NOMO-1 treated with DMSO at 0.1 percent for 48 hours (cell line): ENCODE measurements at regions not wholly inside any gene's neighbourhood (a gene's known extent, or its start where the extent isn't known, plus 50 kb on each side); places are given as distances from the start of the nearest gene placed in this dataset.
"Not testable (repeated sequence)": the region's sequence is repeated elsewhere in the genome, so short reads cannot be mapped to it uniquely, and the experiment has no call there.

Experiments used
- DNase-seq: peaks from one replicate; lab custom pipeline; 2025; ENCODE audit not compliant: unreplicated experiment; lab: John Stamatoyannopoulos, UW

DNA sequence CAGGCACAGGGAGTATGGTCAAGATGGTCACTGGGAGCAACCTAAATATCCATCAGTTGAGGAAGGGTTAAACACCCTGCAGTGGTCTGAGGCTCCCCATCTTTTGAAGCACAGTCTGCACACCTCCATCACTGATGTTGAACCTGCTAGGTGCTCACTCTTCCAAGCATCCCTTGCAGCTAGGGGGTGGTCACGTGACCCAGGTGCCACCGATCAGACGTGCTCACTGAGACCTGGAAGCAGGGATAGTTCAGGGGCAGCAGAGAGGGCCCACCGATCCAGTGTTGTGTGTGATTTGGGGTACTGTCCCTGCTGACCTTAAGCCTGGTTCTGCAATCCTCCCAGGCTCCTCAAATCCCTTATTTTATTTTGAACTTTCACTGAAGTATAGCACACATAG, 134.6 kb downstream of the CEBPB start:
- no peak for DNase-seq

DNA sequence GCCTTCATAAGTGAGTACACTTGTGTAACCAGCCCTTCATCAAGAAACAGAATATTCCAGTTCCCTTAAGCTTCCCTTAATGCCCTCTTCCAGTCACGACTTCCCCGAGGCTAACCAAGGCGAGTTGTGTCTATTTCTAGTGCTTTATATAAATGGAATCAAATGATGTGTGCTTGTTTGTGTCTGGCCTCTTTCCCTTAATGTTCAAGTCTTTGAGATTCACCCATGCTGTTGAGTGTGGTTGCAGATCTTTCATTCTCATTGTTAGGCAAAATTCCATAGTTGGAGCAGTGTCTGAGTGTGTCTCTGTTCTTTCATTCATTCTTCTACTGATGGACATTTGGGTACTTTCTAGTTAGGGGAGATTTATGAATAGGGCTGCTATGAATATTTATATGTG, 135.0 kb downstream of the CEBPB start:
- no peak for DNase-seq

DNA sequence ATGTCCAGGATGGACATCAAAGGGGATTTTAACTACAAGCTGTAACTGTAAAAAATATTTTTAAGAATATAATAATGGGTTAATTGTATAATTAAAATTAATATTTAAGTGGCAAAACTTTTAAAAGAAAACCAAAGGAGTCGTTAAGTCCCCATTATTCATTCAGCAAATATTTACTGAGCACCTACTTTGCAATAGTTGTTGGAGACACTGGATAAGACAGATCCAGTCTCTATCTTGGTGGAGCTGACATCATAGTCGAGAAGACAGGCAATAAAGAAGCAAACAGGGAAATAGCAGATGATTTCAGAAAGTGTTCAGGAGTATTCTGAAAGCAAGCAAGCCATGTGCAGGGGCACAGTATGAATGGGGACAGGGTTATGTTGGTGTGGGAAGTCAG, 137.0 kb downstream of the CEBPB start:
- no peak for DNase-seq

DNA sequence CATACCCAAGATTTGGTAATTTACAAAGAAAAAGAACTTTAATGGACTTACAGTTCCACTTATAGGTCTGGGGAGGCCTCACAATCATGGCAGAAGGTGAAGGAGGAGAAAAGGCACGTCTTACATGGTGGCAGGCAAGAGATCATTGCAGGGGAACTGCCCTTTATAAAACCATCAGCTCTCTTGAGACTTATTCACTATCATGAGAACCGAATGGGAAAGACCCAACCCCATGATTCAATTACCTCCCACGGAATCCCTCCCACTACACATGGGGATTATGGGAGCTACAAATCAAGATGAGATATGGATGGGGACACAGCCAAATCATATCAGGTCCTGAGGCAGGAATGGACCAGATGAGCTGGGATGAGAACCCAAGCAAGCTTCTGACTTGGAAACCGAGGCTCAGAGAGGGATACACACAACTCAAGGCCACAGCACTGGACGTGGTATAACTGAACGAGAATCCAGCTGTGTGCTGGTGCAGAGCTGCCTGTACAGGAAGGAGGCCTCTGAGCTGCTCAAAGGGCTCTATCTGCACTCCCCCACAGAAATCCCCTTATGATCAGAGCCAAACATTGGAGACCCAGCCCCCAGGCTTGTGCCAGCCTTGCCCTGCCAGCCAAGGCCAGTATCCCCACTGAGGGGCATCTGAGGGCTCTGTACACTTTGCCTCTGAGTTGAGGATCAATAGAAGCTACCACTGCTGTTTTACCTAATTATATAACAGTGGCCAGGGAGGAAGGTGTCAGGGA, 137.8 kb downstream of the CEBPB start:
- DNase-seq: no peak

DNA sequence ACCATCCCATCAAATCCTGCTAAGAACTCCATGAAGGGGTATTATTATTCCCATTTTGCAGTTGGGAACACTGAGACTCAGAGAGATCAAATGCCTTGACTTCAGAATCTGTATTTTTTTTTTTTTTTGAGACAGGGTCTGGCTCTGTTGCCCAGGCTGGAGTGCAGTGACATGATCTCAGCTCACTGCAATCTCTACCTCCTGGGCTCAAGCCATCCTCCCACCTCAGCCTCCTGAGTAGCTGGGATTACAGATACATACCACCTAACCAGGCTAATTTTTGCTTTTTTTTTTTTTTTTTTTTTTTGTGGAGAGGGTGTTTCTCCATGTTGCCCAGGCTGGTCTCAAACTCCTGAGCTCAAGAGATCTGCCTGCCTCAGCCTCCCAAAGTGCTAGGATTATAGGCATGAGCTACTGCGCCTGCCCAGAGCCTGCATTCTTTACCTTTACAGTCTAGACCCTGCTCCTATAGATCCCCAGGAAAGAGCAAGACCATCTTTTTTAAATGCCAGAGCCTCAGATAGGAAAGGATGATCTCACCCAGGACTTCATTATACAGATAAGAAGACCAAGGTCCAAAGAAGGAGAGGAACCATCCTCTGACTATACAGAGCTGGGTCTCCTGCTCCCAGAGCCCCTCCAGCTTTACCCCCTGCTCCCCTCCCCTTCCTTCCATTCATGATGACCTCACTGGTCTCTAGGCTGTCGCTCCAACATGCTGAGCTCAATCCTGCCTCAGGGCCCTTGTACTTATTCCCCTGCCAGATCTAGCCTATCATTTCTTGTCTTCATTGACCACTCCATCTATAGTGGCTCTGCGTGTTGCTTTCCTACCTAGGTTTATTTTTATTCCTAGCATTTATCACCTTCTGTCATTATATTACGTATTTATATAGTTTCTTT, 138.6 kb downstream of the CEBPB start:
- DNase-seq: no peak

DNA sequence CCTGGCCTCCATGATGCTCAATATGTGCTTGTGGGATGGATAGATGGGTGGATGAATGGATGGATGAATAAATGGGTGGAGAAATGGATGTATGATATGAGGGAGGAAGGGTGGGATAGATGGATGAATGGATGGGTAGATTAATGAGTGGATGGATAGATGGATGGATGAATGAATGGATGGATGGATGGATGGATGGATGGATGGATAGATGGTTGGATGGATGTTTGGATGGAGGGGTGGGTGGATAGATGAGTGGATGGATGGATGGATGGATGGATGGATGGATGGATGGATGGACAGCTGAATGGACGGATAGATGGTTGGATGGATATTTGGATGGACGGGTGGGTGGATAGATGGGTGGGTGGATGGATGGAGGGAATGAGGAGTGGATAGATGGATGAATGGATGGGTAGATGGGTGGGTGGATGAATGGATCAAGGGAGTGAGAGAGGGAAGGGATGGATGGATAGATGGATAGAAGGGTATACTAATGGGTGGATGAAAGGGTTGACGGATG, 139.4 kb downstream of the CEBPB start:
- DNase-seq: no peak

DNA sequence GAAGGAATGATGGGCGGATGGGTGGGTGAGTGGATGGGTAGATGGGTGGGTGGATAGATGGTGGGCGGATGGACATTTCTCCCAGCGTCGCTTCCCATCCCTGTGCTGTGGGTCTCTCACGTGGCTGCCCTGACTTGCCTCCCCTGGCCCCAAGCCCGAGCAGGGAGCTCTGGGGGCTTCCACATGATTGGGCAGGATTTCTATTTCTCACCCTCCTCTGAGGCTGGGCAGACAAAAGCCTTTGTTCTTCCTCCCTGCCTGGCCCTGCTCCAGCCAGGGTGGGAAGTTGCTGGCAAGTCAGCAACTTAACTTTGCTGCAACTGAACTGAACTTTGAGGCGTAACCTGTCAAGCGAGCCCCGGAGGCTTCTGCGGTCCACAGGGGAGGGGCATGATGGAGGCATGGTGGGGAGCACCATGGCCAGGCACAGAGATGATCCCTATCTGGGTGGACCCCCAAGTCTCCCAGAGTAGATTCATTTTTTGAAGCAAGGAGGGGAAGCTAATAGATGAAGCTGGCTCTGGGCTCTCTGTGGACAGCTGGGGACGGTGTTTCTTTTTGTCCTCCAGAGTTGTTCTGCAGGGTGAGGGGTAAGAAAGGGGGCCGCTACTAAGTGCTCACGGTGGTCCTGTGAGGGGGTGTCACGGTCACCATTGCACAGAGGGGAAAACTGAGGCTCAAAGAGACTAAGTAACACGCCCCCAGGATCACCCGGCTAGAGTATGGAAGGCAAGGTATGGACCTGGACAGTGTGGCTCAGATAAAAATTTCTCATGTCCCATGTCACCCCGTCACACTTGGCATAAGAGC, 140.1 kb downstream of the CEBPB start:
- DNase-seq: no peak

DNA sequence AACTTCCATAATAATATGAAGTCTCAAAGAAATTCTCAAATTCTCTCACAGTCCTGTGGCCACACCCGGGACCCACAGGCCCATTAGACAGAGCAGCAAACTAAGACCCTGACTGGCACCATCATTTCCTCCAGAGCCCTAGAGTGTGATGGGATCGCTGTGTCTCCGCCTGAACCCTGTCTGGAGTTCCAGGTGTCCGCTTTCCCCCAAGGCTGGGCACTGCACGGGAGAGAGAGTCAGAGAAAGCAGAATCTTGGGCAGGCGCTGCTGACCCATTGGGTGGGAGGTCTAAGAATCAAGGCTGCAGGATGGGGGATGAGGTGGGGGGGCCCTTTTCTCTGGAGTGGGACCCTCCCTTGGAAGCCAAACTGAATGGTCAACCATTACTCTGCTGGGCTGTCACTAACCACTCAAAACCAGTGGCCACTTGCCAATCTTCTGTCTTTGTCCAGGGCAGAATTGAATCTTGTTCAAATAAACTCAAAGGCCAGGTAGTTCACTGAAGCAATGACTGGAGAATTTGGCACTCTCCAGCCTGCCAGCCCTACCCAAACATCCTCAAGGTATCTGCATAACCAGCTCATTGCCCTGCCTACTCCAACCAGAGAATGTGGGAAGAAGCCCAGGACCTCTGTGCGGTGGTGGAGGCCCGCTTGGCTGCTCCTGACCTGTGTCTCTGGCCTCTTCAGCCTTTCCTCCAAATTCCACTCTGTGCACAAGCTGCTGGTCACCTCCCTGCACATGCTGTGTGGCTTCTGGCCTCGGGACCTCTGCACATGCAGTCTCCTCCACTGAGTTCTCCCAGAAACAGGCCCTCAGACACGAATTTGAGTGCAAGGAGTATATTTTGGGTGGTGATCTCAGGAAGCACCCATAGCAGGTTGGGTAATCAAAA, 141.1 kb downstream of the CEBPB start:
- DNase-seq: no peak

DNA sequence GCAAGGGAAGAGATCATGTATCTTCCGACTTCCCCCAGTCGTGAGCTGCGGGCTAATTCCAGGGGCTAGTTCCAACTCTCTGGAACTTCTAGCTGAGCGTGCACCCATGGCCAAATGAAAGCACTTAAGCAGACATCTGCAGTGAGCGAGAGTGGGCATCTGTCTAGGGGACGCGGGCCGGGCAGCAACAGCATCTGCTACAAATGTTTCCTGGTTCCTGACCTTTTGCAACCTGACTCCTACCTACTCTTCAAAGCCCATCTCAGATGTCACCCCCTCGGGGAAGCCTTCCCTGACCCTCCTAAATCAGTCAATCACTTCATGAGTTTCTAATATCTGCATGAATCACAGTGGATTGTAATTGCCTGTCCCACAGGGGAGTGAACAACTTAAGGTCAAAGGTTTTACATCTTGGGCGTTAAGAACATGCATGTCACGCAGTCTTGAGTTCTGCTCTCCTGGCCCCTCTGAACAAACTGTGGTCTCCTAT, 141.9 kb downstream of the CEBPB start:
- no peak for DNase-seq

DNA sequence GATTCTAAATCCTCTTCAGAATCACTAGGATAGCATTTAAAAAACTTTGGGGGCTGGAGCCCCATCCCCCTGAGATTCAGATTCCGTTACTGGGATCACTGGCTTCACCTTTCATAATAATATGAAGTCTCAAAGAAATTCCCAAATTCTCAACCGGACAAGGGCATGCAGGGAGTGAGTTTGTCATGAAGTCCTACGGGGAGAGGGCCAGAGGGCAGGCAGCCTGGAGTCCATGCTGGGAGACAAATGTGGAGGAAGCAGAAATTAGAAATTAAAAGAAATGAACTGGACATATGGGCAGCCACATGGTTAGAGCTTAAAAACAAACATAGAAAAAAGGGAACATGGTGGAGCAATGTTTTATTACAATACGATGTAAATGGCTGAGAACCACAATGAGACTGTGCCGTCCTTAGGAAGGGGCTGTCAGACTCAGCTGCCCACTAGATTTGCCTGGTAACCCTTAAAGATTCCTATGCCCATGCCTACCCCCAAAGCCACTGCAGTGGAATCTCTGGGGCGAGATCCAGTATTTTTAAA, 142.6 kb downstream of the CEBPB start:
- DNase-seq: peak; percentile 23

DNA sequence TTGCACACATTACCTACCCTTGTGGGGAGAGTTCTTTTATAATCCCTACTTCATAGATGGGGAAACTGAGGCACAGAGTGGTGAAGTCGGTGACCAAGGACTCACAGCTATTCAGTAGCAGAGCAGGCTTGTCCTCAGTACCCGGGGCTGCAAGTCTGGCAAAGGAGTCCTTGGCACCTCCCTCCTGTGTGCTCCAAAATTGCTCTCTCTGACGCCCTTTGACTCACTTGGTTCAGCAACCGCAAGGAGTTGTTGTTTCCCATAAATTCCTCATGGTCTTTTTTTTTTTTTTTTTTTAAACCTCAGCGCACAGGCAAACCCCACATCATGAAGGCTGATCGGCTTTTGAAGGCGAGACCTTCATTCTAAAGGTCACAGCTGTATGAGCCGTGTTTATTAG, 143.2 kb downstream of the CEBPB start:
- peak; percentile 61 for DNase-seq

DNA sequence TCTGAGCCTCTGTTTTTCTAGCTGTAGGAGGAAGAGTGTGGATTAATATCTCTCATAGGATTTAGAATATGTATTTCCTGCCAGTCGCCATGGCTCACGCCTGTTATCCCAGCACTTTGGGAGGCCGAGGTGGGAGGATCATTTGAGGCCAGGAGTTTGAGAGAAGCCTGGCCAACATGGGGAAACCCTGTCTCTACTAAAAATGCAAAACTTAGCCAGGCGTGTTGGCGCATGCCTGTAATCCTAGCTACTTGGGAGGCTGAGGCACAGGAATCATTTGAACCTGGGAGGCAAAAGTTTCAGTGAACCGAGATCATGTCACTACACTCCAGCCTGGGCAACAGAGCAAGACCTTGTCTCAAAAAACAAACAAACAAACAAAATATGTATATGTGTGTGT, 143.9 kb downstream of the CEBPB start:
- not testable (repeated sequence) for DNase-seq

DNA sequence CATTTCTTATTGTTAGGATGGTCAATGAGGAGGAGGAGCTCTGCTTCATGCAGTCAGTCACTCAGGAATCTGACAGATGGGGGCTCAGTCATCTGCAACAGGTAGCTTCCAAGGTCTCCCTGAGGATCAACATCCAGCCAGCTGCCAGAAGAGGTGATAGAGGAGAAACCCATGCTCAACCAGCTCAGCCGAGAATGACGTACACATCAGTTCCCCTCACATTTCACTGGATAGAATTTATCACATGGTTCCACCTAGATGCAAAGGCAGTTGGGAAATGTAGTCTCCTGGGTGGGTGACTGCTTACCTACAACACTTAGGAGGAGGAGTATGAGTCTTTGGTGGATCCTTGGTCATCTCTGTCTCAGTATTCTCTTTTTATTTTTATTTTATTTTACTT, 144.5 kb downstream of the CEBPB start:
- peak; percentile 71 for DNase-seq

DNA sequence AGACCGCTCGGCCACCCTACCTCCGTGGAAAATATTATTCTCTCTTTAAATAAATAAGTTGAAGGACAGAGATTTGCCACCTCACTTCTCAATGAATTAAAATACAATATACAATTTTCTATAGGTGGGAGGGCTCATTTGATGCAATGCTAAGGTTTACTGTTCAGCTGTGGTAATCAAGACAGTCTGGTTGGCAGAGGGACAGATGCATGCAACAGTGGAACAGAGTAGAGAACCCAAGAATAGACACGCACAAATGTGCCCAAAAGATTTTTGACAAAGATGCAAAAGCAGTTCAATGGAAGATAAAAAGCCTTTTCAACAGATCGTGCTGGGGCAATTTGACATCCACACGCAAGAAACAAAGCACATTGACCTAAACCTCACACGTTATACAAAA, 145.2 kb downstream of the CEBPB start:
- no peak for DNase-seq

DNA sequence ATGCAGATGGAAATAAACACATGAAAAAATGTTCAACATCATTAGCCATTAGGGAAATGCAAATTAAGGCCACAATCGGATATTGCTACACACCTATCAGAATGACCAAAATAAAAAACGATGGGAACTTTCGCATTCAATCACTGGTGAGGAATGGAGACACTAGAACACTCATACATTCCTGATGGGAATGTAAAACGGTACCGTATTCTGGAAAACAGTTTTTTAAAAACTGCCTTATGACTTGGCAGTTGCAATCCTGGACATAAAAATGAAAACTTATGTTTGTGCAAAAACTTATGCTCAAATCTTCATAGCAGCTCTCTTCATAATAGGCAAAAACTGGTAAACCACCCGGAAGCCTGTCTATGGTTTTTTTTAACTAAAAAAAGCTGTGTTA, 146.0 kb downstream of the CEBPB start:
- no peak for DNase-seq

DNA sequence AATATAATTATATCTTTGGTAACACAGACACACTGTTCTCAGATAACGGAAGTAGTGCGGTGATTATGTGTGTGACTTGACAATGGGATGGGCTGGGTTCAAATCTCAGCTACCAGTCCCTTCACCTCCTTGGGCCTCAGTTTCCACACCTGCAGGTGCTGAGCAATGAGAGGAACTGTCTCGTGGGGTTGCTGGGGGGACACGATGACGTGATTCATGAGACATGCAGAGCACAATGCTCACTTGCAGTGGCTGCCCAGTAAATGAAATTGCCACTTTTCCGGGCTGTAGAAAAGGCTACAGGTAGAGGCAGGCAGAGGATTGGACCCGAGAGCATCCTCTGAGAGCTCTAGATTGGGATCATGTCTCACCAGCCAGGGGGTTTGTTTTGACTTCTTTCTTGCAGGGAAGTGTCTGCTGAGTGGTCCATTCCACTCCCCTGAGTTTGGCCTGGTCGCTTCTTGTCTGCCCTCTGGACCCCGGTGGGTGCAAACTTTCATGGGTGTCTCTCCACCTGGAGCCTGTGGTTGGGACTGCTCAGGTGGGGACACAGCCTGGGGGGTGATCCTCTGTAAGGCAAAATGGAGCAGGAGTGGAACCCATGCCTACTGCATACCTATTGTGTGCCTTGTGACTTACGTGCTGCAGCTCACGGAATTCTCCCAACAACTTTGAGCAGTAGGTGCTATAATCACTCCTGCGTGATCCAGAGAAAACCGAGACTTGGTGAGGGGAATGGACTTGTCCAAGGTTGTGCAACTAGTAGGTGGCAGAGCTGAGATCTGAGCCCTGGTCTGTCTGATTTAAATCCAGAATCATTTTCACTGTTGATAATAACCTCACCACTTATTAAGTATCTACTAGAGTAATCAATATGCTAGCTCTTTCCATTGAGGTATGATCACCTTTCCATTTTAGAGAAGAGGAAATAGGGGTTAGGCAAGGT, 147.2 kb downstream of the CEBPB start:
- no peak for DNase-seq

DNA sequence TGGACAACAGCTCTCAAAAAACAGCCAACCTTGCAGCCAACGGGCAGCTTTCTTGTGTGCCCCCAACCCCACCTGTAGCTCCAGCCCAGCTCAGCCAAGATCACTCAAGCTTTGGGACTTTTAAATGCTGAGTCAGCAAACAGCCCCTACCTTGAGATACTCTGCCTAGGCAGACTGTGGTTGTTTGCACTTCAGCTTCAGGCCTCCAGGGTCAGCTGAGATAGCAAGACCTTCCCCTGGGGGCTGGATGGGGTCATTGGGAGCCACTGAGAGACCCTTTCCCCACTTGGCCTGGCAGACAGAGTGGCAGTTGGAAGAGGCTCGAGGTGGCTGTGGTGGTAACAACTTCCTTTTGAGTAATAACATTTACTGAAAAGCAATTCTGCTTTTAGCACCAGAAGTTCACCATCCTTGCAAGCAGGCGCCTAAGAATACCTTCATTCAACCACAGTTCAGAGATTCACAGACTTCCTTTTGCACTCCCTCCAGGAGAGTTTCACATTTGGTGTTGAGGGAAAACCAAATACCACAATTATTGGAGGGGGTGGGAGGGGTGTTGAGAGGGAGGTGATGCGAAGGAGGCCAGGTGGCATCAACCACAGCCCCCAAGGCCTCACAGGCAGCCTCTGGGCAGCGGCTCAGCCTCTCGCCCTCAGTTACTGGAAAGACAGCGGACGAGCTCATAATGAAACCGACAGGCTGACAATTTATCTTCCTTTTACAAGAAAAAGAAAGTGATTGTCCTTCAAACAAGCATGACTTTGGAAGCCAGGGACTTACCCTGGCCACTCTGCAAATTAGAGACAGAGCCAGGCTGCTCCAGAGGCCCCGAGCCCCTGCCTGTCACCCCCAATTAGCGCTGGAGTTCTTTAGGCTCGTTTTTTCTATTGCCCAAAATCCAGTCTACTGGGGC, 148.1 kb downstream of the CEBPB start:
- peak; percentile 95 for DNase-seq

DNA sequence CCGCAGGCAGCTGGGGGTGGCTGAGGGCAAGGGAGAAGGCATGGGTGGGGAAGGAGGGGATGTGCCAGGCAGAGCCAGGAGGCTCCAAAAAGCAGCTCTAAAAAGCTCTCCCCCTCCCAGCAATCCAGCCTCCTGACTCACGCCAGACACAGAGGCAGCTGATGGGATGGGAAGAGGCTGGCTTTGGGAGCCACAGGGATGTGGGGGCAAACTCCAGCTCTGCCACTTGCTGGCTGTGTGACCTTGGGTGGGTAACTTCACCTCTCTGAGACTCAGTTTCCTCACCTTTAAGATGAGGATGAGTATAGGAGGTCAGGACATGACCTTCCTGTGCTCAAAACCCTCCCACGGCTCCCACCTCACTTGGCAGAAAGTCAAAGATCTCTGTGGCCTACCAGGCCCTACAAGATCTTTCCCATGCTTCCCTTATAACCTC, 148.9 kb downstream of the CEBPB start:
- DNase-seq: no peak
